Stimulated activated naive CD8-positive, alpha-beta T cell treated with anti-CD3 and anti-CD28 coated beads, Interleukin-15, Interleukin-2, amounts not matched to agents 100 U/mL and 50 U/mL, for 24 hours (primary cell): ENCODE measurements at regions not wholly inside any gene's neighbourhood (a gene's known extent, or its start where the extent isn't known, plus 50 kb on each side); places are given as distances from the start of the nearest gene placed in this dataset.

ENCODE experiments used
- ATAC-seq: fragments of 150-1000 bp; cut with Tn5 transposase; one replicate; pipeline ENCODE4 v1.10.0; 2021
- DNase-seq: peaks from one replicate; pipeline ENCODE4 v3.0.0; 2021

DNA sequence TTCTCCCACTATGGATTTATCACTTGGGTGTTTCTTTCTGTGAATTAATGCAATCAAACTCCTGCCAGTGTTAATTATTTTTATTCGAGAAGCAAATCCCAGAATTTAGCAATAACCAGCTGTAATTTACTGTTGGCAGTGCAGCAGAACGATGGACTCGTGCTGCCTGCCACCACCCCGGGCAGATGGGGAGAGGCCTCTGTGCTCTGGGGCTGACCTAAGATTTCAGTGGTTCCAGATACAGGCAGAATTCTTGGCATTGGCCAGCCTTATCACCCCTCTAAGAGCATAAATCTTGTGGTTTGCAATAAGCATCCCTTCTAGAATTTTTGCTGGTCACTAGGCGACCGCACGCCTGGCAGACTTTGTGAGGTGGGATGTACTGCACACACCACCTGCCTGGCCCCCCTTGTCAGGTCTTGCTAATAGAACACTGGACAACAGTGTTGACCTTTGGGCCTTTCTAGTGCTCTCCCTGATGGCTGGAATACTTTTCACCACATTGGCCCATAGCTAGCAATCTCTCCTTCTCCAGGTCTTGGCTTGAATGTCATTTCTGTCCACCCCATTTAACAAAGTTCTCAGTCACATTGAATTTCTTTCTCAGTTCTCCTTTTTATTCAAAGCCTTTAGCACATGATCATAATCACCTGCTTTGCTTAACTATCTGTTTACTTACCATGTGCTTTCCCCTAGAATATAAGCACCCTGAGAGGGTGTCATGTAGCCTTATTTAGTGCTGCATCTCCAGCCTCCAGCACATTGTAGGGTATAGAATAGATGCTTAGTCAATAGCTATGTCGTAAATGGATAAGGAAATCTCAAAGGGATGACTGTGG is 122.1 kb upstream of the DYNLRB2 start:
- no peak for ATAC-seq
- no peak for DNase-seq

GRCh38 chr16:80417706-80418271 is 123.0 kb upstream of the DYNLRB2 start:
- no peak for ATAC-seq
- DNase-seq = no peak

DNA sequence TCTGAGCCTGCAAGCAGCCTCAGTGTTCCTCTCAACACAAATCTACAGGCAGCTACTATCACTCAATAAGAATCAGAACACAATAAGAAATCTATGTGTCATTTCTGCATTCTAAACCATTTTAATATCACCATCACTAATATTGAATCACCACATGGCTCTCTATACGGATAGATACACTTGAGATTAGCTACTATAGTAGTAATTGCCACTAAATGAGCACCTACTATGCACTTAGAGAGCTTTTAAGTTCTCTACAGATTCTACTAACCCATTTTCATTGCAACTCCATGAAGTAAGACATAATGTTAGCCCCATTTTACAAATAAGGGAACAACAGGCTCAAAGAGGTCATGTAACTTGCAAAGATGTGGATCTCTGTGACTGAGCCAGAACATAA is 132.8 kb upstream of the DYNLRB2 start:
- no peak for ATAC-seq
- no peak for DNase-seq

DNA sequence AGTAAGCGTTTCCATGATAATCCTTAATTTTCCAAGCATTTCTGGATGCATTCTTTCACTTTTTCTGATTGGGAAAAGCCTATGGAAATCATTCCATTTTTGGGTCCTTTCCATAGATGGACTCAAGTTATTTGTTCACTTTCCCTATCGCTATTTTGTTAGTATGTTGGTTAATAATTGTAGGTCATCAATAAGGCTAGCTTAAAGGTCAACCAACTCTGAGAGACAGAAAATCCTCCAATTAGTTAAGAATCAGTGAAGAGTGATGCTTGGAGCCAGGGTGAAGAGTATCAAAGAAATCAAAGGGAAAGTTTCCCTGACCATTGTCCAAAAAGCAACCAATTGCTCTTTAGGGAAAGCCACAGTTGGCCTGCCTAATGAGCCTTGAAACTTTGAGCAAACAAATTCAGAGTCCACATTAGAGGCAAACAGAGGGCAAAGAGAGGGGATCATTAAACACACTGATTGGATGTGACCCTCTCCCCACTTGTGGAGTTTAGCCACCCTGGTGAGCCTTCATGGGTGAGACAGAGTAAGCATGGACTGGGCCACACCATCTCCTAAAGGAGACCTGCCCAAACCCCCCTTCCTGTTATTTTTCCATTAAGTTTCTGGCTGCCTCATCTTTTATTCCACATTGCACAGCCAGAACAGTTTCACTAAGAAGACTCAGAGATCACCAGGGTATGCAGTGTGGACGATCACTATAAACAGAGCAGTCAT is 133.4 kb upstream of the DYNLRB2 start:
- DNase-seq = no peak
- ATAC-seq = no peak

DNA sequence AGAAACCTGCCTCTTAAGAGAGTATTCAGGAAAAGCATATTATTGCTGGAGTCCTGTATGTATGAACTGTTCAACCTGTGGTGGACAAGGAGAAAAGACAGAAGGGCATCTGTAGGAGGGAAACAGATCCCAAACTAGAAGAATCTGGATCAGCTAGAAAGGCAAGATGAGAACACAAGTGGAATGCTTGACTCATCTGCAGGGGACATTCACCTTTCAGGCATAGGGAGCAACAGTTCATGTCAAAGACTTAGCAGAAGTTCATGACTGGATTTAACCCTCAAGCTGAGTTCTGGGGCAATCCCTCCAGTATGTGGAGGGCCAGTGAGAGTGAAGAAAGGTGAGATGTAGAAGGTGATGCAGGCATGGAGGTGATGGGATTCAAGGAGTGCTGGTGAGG is 135.9 kb upstream of the DYNLRB2 start:
- ATAC-seq = no peak
- no peak for DNase-seq

DNA sequence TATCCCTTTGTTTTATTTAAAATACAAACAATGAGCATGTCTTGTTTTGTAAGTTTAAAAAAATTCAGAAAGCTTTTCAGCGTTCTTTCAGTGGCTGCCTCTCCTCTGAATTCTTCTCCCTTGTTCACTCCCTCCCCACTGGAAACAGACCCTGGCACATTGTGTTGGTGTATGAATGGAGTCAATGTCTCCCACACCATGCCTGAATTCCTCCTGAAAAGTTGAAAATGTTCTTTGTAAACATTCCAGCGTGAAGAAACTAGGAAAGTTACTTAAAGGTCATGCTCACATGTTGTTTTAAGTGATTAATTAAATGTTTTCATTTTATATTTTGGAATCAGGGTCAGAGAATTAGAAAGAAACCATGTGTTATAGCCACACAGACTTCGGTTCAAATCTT is 136.9 kb upstream of the DYNLRB2 start:
- DNase-seq (no peak), ATAC-seq (no peak)

- DNase-seq = no peak
- ATAC-seq = no peak
These were observed 149.8 kb upstream of the DYNLRB2 start for GRCh38 chr16:80390871-80391489.

DNA sequence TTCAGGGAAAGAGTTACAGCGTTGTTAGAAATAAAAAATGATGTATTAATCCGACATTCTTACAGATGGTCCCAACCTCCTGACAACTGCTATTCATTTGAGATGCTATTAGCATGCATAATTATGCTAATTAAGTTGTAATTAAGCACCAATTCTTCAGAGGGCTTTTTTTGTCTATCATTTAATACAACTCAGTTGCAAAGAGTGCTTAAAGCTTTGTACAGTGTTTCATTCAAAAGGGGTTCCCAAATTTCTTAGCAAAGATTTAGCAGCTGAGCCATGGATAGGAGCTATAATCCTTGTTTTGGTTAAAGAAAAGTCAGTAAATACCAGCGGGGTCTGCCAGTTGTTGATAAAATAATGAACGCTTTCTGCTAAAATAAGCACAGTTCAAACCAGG is 150.7 kb upstream of the DYNLRB2 start:
- DNase-seq (no peak), ATAC-seq (no peak)

DNA sequence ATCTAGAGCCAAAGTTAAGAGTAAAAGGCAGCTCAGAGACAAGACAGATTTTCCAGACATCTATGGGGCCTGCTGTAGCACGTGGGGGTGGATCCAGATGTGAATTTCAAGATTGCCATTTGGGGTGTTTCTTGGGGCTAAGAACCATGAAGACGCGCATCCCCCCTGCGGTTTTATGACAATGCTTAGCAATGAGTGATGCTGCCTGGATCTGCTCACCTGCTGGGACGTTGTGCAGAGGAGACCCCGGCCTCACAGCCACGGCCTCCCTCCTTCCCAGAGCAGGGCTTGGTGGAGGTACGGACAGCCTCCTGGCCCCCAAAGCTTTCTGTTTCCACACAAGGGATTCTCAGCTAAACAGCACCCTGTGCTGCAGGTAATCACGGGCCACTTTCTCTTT is 151.5 kb upstream of the DYNLRB2 start:
- no peak for DNase-seq
- ATAC-seq = no peak

DNA sequence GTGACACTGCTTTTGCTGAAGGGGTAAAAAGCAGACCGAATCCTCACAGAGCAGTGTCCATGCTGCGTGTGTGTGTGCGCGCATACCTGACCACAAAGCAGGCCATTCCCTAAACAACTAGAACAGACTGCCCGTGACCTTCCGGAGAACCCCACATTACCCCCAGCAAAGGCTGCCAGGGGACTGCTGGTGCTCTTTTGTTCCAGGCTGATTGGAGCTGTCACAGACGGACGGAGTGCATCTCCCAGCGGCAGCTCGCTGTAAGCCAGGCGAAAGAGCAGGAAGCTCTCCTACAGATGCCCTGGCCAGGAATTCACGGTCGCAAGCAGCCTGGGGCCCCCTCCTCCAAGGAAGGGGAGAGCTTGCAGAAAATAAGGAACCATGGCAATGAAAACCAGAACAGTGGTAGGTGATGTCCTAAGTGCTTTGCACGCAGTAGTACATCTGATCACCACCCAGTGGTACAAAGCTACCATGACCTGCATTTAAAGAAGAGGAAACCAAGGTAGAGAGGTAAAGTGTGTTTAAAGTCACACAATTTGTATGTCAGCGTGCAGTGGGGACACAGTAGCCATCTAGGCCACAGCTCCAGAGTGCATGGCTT is 153.4 kb upstream of the DYNLRB2 start:
- no peak for DNase-seq
- no peak for ATAC-seq

DNA sequence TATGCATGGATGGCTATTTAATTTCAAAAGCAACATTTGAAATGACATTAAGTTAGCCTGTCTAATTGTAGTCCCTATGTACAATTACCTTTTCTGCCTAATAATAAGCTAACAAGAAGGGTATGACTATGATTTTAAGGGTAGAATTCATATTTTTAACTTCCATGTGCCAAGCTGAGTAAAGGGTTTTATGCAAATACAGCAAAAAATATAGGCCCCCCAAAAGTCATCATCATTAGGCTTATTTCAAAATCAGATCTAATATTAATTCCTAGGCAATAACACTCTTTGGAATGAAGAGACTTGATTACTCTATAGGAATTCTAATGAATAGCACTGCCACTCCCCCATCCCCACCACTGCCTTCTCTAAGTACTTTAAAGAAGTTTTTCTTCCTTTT is 155.9 kb upstream of the DYNLRB2 start:
- DNase-seq (no peak), ATAC-seq (no peak)

DNA sequence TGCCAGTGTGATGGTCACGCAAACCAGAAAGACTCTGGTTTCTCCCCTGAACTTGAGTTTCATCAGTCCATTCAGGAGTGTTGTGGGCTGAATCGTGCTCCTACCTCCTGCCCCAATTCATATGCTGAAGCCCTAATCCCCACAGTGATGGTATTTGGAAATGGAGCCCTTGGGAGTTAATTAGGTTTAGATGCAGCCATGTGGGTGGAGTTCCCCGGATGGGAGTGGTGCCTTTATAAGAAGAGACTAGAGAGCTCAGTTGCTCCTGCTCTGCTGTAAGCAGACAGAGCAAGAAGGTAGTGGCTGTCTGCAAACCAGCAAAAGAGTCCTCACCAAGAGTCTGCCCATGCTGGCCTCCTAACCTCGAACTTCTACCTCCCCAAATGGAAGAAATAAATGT is 160.3 kb upstream of the DYNLRB2 start:
- ATAC-seq (no peak), DNase-seq (no peak)

DNA sequence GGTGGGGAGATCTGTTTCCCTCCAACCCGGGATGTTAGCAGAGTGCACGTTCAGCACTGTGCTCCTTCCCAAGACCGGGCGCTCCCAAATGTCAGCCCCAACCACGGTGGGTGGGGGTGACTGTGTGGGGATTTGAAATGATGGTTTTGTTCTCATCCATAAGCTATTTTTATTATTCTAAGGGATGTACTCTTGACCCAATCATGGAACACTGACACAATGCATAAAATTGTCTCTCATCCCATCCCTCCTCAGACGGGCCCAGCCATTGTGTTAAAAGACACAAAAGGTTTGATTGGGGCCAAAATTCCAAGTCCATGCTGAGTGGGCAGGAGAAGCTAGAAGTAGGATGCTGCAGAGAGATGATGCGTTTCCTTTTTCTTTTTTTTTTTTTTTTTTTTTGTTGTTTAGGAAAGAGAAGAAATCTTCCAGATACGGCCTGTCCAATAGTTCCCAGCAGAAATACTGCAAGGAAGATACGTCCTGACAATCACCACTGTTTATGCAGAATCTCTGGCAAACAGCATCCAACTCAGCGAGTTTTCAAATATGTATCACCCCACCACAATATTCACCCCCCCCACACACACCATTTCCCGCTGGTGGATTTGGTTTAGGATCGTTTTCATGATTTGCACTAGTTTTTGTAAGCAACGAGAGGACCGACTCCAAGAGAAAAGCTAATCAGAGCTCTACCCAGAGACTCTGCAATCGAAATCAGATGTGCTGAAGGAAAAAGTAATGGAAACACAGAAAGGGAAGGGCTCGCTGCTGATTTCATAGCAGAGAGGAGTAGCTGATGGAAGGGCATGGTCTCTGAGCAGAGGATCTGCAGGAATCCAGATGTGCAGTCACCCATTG is 163.5 kb upstream of the DYNLRB2 start:
- DNase-seq (no peak), ATAC-seq (no peak)

- DNase-seq (no peak), ATAC-seq (no peak)
These were observed 164.8 kb upstream of the DYNLRB2 start for GRCh38 chr16:80375973-80376372.

- no peak for DNase-seq
- no peak for ATAC-seq
These were observed 165.3 kb upstream of the DYNLRB2 start for GRCh38 chr16:80375513-80375912.

- no peak for ATAC-seq
- no peak for DNase-seq
These were observed 168.5 kb upstream of the DYNLRB2 start for GRCh38 chr16:80372341-80372740.

DNA sequence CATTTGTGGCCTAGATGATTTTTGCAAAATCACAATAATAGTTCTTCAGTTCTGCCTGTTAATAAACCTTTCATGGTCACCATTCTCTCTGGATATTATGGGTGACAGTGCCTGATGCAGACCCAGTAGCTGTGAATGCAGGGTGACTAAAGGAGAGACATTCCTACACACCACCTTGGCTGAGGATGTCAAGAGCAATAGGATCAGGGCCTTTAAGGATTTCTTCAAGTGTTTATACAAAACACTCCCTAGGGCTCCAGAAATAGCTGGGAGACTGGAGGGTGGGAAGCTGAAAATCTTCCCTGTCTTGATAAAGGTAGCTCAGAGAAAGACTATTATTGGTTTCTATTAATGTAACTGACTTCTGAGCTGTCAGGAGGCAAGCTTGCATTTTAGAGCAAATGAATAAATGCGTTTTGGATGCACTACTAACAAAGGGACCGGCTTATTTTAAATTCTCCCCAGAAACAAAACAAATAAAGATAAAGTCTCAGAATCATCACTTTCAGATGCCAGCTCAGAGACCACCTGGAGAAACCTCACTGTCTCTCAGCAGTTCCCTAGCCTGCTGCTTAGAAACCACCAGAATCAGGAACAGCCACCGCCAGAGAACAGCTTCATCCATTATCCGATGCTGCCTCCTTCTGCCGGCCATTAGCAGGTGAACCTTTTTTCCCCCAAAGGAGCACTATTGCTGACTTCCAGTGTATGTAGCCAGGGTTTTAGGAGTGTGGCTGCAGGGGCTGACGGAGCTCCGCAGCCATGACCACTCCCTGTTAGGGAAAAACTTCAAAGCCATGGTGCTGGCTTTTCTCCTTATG is 171.4 kb upstream of the DYNLRB2 start:
- DNase-seq = no peak
- no peak for ATAC-seq

DNA sequence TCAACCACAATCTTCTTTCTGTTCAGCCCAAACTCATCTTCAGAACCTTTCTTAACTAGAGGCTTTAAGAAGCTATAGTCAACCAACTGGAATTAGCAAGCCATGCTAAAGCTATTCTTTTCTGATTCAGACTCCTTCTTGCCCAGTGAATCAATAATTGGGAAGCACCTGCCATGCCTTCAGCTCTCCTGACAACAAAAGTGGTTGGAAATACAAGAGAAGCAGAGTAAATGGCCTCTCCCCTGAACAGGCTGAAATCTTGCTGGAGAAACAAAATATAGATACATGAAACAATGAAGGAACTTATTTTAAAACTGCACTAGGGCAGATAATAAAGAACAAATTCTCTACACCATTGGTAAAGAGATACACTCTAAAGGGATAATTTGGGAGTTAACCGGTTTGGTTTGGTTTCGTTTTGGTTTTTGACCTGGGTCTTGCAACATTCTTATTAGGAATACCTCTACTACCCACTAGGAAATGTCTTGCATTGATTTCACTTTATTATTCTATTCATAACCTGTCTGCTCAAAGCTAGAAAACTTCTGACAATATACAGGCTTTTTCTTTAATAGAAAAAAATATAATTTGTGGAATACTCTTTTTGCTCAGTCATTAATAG is 173.6 kb upstream of the DYNLRB2 start:
- ATAC-seq = no peak
- no peak for DNase-seq

DNA sequence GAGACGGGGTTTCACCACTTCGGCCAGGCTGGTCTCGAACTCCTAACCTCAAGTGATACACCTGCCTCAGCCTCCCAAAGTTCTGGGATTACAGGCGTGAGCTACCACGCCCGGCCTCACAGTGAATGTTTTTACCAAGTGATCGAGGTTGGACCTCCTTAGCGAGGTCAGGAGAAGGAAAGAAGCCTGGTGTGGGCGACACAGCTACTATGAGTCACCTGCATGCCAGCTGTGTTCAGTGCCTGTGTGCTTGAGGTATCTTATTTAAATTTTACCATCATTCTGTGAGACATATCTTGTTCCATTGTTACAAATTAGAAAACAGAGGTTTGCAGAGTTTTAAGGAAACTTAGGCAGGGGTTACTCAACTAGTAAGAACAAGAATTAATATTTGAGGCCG is 174.8 kb upstream of the DYNLRB2 start:
- no peak for ATAC-seq
- no peak for DNase-seq

DNA sequence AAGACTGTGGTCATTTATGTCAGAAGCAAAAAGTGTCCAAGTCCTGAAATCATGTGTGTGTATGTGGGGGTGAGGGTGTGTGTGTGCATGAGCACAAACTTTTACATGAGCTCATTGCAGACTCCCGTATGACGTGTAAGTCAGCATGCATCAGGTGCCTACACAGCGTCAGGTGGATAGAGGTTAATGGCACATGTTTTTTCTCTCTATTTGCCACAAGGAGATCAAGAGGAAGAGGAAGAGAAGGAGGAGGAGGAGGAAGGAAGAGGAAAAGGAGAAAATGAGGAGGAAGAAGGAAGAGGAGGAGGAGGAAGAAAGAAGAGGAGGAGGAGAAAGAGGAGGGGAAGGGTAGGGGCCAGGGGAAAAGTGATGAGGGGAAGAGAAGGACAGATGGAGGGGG is 178.0 kb upstream of the DYNLRB2 start:
- ATAC-seq = no peak
- DNase-seq = no peak
